HG03097 (cell line): ENCODE measurements at regions not wholly inside any gene's neighbourhood (a gene's known extent, or its start where the extent isn't known, plus 50 kb on each side); places are given as distances from the start of the nearest gene placed in this dataset.
A peak's percentile ranks its signal among the peaks of the same experiment; 100 is the strongest.
"Not testable (repeated sequence)": the region's sequence is repeated elsewhere in the genome, so short reads cannot be mapped to it uniquely, and the experiment has no call there.

ENCODE experiments used
- ATAC-seq: cut with Tn5 transposase; IDR thresholded peaks from one replicate; pipeline ENCODE4 v1.9.1; 2021; ENCODE audit not compliant: unreplicated experiment, low FRiP score

DNA sequence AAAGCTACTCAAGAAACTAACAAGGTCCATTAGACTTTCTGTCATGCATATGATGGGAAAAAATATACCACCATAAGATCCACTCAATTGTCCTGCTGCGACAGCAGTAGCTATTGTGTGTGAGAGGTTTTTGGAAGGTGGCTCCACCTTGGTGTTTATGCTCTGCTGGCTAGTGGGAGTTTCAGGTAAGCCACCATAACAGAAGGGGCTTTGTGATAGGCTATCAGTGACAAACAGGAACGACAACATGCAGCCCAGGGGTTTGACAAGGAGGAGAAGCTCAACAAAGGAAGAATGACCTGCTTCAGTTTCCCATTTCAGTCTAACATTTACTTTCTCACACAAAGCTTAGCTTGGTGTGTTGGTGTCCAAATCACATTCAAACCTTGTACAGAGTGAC, 182.6 kb downstream of the ATOH1 start:
- no peak for ATAC-seq

- ATAC-seq: no peak
Observed at GRCh38 chr4:94014484-94015136, 186.1 kb downstream of the ATOH1 start.

GRCh38 chr4:94015956-94016355, 187.4 kb downstream of the ATOH1 start:
- ATAC-seq: no peak

GRCh38 chr4:94032754-94033153, 174.9 kb upstream of the SMARCAD1 start:
- ATAC-seq: no peak

DNA sequence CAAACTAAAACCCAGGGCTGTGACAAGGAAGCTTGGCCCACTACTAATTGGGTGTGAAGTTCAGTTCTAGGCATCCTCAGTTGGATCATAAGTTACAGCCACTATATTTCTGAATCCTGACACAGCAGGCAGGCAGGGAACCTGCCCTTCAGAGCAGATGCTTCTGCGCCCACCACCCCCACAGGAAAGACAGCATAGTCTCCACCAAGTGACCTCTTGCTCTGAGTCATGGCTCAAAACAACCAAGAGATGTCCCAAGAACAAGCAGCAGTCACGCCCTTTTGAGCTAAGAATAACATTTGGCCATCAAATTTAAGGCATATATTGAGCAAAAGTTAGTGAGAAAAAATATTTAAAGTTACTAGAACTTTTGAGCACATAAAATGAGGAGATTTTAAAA, 170.7 kb upstream of the SMARCAD1 start:
- ATAC-seq: no peak

DNA sequence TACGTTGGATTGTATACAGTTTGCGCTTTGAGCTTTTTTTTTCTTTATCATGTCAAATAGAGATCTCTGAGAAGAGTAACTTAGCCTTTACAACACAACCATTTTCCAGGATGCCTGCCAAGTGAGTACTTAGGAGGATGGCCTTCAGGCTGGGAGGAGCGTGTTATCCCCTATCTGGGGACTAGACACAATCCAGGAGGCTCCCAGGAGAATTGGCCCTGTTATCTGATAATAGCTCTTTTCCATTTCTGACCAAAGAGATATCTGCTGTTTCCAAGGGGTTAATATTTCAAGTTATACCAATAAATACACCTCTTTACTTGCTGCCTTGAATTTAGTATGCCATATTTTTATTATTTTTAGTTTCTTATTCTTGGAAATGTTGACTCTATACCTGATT, 169.5 kb upstream of the SMARCAD1 start:
- ATAC-seq: no peak

- no peak for ATAC-seq
Observed at GRCh38 chr4:94039226-94039625, 168.4 kb upstream of the SMARCAD1 start.

DNA sequence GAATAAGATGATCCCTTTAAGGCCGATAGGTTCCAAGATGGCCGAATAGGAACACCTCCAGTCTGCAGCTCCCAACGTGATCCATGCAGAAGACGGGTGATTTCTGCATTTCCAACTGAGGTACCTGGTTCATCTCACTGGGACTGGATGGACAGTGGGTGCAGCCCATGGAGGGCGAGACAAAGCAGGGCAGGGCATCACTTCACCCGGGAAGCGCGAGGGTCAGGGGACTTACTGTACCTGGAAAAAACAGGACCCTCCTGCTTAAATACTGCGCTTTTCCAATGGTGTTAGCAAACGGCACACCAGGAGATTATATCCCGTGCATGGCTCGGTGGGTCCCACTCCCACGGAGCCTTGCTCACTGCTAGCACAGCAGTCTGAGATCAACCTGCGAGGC, 163.2 kb upstream of the SMARCAD1 start:
- not testable (repeated sequence) for ATAC-seq

DNA sequence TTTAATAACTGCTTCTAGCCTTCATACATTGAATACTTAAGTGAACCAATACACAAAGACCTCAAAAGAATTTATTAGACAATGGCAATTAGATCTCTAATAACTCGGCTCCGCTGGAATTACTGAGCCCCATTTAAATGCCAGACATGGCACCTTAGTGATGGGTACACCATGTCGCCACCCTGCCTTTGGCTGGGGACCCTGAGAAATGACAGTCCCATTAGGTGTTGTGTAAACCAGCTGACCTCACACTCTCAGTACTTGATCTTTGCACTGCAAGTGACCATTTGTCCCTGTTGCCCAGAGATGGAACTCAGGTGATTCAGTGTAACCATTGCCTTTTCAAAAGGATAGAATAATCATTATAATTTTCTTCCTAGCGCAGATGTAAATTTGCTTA, 144.6 kb upstream of the SMARCAD1 start:
- no peak for ATAC-seq

GRCh38 chr4:94068753-94069719, 138.6 kb upstream of the SMARCAD1 start:
- no peak for ATAC-seq

- no peak for ATAC-seq
Observed at GRCh38 chr4:94076498-94076897, 131.2 kb upstream of the SMARCAD1 start.

- ATAC-seq: no peak
Observed at GRCh38 chr4:94084155-94084554, 123.5 kb upstream of the SMARCAD1 start.

- ATAC-seq: not testable (repeated sequence)
Observed at GRCh38 chr4:94099141-94099540, 108.5 kb upstream of the SMARCAD1 start.

GRCh38 chr4:94112644-94113043, 95.0 kb upstream of the SMARCAD1 start:
- no peak for ATAC-seq

DNA sequence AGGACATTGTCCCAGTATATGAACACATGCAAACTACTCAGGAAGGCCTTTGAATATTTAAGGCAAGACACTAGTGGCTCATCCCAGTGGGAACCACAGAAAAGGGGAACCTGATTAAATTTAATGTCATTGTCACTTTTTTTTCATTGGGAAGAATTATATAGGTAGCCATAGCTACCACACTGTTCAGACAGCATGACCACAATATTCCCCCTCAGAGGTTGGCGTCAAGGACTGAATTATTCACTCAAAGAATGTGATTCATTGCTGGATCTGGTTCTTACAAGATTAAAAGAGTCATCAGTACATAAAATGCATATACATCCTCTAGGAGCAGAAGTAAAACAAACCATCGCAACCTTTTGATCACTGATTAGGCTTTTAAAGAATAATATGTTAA, 92.0 kb upstream of the SMARCAD1 start:
- no peak for ATAC-seq

DNA sequence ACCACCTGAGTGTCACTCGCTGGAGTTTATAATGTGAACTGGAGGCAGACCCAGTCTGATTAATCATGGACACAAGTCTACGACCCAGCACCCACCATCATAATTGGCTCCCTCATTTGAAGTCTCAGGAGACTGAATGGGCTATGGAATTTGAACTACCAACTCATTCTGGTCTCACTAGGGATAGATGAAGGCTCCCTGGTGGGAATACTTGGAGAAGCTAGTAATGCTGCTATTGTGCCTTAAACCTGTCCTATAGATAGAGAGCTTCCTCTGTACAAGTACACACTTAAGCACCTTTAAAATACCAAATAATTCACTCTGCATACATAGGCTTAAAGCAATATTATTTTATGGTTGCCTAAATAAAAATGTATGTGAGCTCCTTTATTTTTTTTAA, 90.8 kb upstream of the SMARCAD1 start:
- no peak for ATAC-seq

GRCh38 chr4:94126669-94127068, 81.0 kb upstream of the SMARCAD1 start:
- no peak for ATAC-seq

DNA sequence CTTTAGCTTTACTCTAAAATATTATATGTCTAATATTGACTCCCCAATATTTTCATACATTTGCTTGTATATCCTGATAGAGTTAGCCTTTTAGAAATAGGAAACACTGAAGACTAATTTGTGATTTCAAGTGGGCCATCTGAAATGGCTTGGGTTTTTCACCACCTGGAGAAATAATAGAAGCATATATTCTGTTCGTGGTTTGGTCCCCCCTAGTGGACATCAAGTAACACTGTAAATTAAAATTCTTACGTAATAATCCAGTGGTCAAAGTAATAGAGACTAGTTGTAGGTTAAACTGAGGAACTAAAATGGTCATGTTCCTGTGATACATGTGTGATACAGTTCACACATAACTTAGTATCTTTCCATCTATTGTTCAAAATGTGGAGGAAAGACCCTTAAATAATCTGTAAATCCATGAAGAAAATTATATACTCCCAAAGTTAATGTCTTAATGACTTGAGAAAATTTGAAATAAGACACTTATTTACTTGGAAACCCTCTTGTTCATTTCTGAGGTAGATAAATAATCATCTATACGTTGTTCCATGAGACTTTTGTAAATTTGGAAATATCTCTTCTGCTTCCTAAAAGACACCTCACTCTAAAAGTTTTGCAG, 79.8 kb upstream of the SMARCAD1 start:
- peak; percentile 65 for ATAC-seq

- ATAC-seq: no peak
Observed at GRCh38 chr4:94131212-94131611, 76.5 kb upstream of the SMARCAD1 start.

DNA sequence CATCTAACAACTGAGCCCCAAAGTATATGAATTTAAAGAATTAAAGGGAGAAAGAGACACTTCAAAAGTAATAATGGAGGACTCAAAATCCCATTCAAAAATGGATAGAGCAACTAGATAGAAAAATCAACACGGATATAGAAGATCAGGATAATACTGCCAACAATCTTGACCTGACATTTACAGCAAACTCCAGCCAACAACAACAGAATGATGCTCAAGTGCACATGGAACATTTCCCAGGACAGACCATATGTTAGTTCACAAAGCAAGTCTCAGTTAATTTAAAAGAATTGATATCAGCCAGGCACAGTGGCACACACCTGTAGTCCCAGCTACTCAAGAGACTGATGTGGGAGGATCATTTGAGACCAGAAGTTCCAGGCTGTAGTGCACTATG, 72.0 kb upstream of the SMARCAD1 start:
- ATAC-seq: no peak

GRCh38 chr4:94139931-94140612, 67.6 kb upstream of the SMARCAD1 start:
- ATAC-seq: no peak
